Fibroblast of lung (primary cell): ENCODE measurements at regions not wholly inside any gene's neighbourhood (a gene's known extent, or its start where the extent isn't known, plus 50 kb on each side); places are given as distances from the start of the nearest gene placed in this dataset.
A peak's percentile ranks its signal among the peaks of the same experiment; 100 is the strongest.
"Not testable (repeated sequence)": the region's sequence is repeated elsewhere in the genome, so short reads cannot be mapped to it uniquely, and the experiment has no call there.

Experiments
- DNase-seq, 2 donors: peaks; one replicate each; pipeline versions ENCODE4 v3.0.0 to v3.0.0-alpha.2; 2010; ENCODE audit warnings: low read depth in 2 of 2
- H2AFZ ChIP-seq: 2 replicates; pipeline ENCODE4 v1.5.1; 2012; ENCODE audit warnings: low read length, control low read depth, inconsistent platforms
- H3K27ac ChIP-seq: 2 replicates; pipeline ENCODE4 v1.5.1; 2011; ENCODE audit warnings: low read length, control low read depth; ENCODE audit not compliant: insufficient read depth
- H3K27me3 ChIP-seq: 2 replicates; pipeline ENCODE4 v1.5.1; 2011; ENCODE audit warnings: mild to moderate bottlenecking, low read length; ENCODE audit not compliant: control insufficient read depth, insufficient read depth
- H3K36me3 ChIP-seq: 2 replicates; pipeline ENCODE4 v1.5.1; 2011; ENCODE audit warnings: low read length; ENCODE audit not compliant: control insufficient read depth, insufficient read depth
- H3K4me1 ChIP-seq: 2 replicates; pipeline ENCODE4 v1.5.1; 2011; ENCODE audit warnings: low read length; ENCODE audit not compliant: control insufficient read depth, insufficient read depth; ENCODE audit errors: extremely low read depth
- H3K4me2 ChIP-seq: 2 replicates; pipeline ENCODE4 v1.5.1; 2011; ENCODE audit warnings: low read length, control low read depth; ENCODE audit not compliant: insufficient read depth; ENCODE audit errors: extremely low read depth
- H3K4me3 ChIP-seq, 4 experiments: fragments of 200-600 bp in 1 of 4; sonication (generic) in 1 of 4; replicated peaks in 1 of 4; 2 replicates each; pipeline ENCODE4 v1.5.1; 2011 to 2016; ENCODE audit warnings: low read length in 4 of 4, low read depth in 3 of 4, mild to moderate bottlenecking in 3 of 4, control low read depth in 2 of 4, inconsistent platforms in 1 of 4, mixed read lengths in 1 of 4; ENCODE audit not compliant: insufficient read depth in 1 of 4; ENCODE audit errors: control extremely low read depth in 1 of 4
- H3K79me2 ChIP-seq: 2 replicates; pipeline ENCODE4 v1.5.1; 2012; ENCODE audit warnings: mild to moderate bottlenecking, low read length, inconsistent platforms; ENCODE audit not compliant: control insufficient read depth, insufficient read depth
- H3K9ac ChIP-seq: 2 replicates; pipeline ENCODE4 v1.5.1; 2011; ENCODE audit warnings: mild to moderate bottlenecking, low read length, control low read depth; ENCODE audit not compliant: insufficient read depth
- H3K9me3 ChIP-seq: 2 replicates; pipeline ENCODE4 v1.5.1; 2012; ENCODE audit warnings: low read depth, low read length; ENCODE audit not compliant: control insufficient read depth, insufficient read depth
- H4K20me1 ChIP-seq: 2 replicates; pipeline ENCODE4 v1.5.1; 2011; ENCODE audit warnings: low read length; ENCODE audit not compliant: control insufficient read depth, insufficient read depth; ENCODE audit errors: extremely low read depth
- EZH2 ChIP-seq: IDR thresholded peaks from 2 replicates; pipeline ENCODE4 v1.5.1; 2012; ENCODE audit warnings: low read length, control low read depth, mild to moderate bottlenecking; ENCODE audit errors: missing control alignments
- TF ChIP-seq, protein P1 (sequence below), 2 donors: IDR thresholded peaks in 1 of 2; conservative IDR thresholded peaks in 1 of 2; 1 replicate in 1 of 2; 2 replicates in 1 of 2; pipeline ENCODE4 v1.5.1; 2011 to 2012; ENCODE audit warnings: low read length in 2 of 2, control low read depth in 1 of 2, inconsistent platforms in 1 of 2, low read depth in 1 of 2, mild to moderate bottlenecking in 1 of 2

DNA sequence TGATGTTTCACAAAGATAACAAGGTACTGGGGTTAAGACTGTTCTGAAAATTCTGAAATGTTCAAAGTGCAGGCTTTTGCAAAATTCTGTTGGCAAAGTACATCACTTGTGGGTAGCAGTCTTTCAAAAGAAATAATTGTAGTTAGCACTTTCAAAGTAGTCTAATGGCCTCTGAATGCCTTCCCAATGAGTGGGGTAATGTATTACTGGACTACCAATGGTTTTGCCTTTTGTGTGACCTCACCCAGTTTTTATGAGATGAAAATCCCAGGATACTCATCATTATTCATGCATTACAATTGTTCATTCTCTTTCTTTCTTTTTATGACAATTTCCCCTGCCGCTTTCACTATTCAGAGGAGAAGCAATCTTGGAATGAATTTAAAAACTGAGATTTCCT lies 686.1 kb downstream of the GLUD2 start:
- Histone ChIP-seq H3K36me3 (no peaks in the 10 kb centered on the region), H3K4me3 (no peak overlapping the region), H3K9me3 (no peaks in the 10 kb centered on the region), H3K9ac (no peak overlapping the region), H3K4me2 (no peak overlapping the region), H3K27ac (no peak overlapping the region), H4K20me1 (no peaks in the 10 kb centered on the region), H2AFZ (no peak overlapping the region), H3K4me1 (no peaks in the 10 kb centered on the region), H3K27me3 (no peaks in the 10 kb centered on the region), H3K79me2 (no peaks in the 10 kb centered on the region)
- no peak for TF ChIP-seq EZH2
- TF ChIP-seq, protein P1, sequence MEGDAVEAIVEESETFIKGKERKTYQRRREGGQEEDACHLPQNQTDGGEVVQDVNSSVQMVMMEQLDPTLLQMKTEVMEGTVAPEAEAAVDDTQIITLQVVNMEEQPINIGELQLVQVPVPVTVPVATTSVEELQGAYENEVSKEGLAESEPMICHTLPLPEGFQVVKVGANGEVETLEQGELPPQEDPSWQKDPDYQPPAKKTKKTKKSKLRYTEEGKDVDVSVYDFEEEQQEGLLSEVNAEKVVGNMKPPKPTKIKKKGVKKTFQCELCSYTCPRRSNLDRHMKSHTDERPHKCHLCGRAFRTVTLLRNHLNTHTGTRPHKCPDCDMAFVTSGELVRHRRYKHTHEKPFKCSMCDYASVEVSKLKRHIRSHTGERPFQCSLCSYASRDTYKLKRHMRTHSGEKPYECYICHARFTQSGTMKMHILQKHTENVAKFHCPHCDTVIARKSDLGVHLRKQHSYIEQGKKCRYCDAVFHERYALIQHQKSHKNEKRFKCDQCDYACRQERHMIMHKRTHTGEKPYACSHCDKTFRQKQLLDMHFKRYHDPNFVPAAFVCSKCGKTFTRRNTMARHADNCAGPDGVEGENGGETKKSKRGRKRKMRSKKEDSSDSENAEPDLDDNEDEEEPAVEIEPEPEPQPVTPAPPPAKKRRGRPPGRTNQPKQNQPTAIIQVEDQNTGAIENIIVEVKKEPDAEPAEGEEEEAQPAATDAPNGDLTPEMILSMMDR (conservative IDR thresholded peaks at IDR 0.05 in 1 of 2, IDR thresholded peaks at IDR 0.05 in 1 of 2; ENCODE audit: low read depth in 1 of 2, low read length in 2 of 2): no peak
- DNase-seq: peak in 1 of 2 donors; percentile 41

DNA sequence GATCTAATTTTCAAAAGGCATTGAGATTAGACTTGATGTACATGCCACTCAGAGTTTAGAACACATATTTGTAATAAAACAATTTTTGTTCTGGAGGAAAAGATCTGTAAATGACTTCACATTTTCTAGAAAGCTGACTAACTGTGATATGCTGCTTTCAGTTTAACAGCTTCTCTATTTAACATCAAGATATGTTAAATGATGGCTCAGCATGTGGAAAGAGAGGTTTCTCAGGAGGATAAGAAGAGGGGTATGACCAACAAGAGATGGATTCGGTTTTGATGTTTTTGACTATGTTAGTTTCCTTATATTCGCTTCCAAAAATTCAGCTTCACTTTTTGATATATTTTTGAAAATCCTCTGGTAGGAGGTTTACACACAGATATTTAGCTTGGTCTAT lies 698.7 kb downstream of the GLUD2 start:
- H3K36me3 ChIP-seq: no peaks in the 10 kb centered on the region
- no peak for TF ChIP-seq EZH2
- TF ChIP-seq, protein P1 (conservative IDR thresholded peaks at IDR 0.05 in 1 of 2, IDR thresholded peaks at IDR 0.05 in 1 of 2; ENCODE audit: low read depth in 1 of 2, low read length in 2 of 2): no peak
- H3K9ac ChIP-seq: no peak overlapping the region
- no peaks in the 10 kb centered on the region for H3K4me1 ChIP-seq
- no peaks in the 10 kb centered on the region for H3K79me2 ChIP-seq
- H4K20me1 ChIP-seq: no peaks in the 10 kb centered on the region
- H3K4me3 ChIP-seq: no peak overlapping the region
- no peak overlapping the region for H2AFZ ChIP-seq
- no peaks in the 10 kb centered on the region for H3K27me3 ChIP-seq
- H3K27ac ChIP-seq: no peak overlapping the region
- no peak for DNase-seq
- no peaks in the 10 kb centered on the region for H3K9me3 ChIP-seq
- H3K4me2 ChIP-seq: no peak overlapping the region

DNA sequence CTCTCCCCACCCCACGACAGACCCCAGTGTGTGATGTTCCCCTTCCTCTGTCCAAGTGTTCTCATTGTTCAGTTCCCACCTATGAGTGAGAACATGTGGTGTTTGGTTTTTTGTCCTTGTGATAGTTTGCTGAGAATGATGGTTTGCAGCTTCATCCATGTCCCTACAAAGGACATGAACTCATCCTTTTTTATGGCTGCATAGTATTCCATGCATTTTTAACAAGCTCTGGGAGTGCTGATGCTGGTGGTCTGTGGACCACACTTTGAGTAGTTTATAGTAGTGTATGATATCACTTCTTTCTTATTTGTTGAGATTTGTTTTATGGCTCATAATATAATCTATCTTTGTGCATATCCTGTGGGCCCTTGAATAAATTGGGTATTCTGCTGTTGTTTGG lies 706.2 kb downstream of the GLUD2 start:
- DNase-seq, H3K9ac ChIP-seq, H3K4me1 ChIP-seq, H3K27me3 ChIP-seq, H3K27ac ChIP-seq, H3K4me3 ChIP-seq, H3K9me3 ChIP-seq, H3K36me3 ChIP-seq, H3K4me2 ChIP-seq, H4K20me1 ChIP-seq, H3K79me2 ChIP-seq, H2AFZ ChIP-seq: not testable (repeated sequence)

- H3K9me3 ChIP-seq: no peaks in the 10 kb centered on the region
- no peak for DNase-seq
- H3K4me2 ChIP-seq: no peak overlapping the region
- TF ChIP-seq, protein P1 (conservative IDR thresholded peaks at IDR 0.05 in 1 of 2, IDR thresholded peaks at IDR 0.05 in 1 of 2; ENCODE audit: low read depth in 1 of 2, low read length in 2 of 2): no peak
- no peak for TF ChIP-seq EZH2
- no peak overlapping the region for H3K27ac ChIP-seq
- no peak overlapping the region for H3K9ac ChIP-seq
- H4K20me1 ChIP-seq: no peaks in the 10 kb centered on the region
- H3K27me3 ChIP-seq: no peaks in the 10 kb centered on the region
- no peak overlapping the region for H2AFZ ChIP-seq
- no peaks in the 10 kb centered on the region for H3K4me1 ChIP-seq
- no peaks in the 10 kb centered on the region for H3K79me2 ChIP-seq
- no peak overlapping the region for H3K4me3 ChIP-seq
- H3K36me3 ChIP-seq: no peaks in the 10 kb centered on the region
Measured at GRCh38 chrX:121754301-121754700, 706.9 kb downstream of the GLUD2 start.
